Stimulated activated CD4-positive, alpha-beta T cell treated with anti-CD3 and anti-CD28 coated beads, Interleukin-1b, Interleukin-23, amount 100 ng/mL, for 24 hours (primary cell): ENCODE measurements at regions not wholly inside any gene's neighbourhood (a gene's known extent, or its start where the extent isn't known, plus 50 kb on each side); places are given as distances from the start of the nearest gene placed in this dataset.

ENCODE experiments used
- DNase-seq, 4 experiments: peaks; one replicate each; pipeline ENCODE4 v3.0.0-alpha.2; 2020; ENCODE audit warnings: low read depth in 4 of 4, low spot score in 1 of 4

DNA sequence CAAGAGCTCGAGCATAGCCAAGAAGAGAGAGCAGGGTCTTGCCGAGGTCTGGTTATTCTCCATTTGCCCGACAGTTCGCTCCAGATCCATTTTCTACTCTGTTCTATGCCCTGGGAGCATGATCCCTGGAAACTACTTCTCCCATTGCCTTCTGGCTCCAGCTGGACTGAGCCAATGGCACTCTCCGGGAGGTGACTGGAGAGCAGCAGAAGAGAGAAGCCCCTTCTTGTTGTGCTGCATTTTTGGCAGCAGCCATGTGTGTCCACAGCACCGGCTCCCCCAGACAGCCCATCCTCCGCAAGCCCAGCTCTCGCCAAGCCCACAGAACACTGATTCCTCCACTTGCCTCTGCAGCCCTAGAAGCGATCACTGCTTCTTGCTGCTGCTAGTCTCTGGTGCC is 345.5 kb downstream of the TNS1 start:
- DNase-seq: no peak

DNA sequence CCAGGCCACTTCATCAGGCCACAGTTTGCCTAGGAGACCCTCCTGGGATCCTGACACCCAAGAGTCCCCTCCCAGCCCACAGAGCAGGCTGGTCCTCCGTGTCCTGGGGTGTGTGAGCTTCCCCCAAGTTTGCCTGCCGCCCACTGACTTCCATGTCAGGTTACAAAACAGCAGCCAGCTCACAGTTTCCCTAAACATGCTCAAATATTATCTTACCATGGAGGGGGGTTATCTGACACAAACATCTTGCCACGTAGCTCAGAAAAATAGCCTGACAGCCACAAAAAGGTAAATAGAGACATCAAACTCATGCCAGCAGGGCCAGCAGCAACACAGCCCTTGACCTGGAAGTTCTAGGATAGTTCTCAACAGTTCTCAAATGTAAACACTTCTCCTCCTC is 346.5 kb downstream of the TNS1 start:
- DNase-seq: no peak

DNA sequence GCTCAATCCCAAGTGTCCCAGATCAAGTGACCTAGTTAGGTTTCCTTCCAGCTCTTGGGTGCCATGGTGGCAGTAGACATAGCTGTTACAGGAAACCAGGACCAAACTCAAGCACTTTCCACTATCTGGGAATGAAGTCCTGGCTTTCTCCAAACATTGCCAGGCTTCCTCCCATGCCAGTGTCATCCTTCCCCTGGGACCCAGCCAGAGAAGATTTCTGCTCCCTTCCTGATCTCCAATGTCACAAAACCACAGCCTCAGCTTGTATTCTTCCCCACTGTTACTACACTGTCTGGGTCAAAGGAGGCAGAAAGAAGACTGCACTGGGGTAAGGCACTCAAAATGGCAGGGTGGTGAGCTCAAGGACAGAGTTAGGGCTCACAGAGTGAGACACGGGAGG is 347.1 kb downstream of the TNS1 start:
- no peak for DNase-seq

DNA sequence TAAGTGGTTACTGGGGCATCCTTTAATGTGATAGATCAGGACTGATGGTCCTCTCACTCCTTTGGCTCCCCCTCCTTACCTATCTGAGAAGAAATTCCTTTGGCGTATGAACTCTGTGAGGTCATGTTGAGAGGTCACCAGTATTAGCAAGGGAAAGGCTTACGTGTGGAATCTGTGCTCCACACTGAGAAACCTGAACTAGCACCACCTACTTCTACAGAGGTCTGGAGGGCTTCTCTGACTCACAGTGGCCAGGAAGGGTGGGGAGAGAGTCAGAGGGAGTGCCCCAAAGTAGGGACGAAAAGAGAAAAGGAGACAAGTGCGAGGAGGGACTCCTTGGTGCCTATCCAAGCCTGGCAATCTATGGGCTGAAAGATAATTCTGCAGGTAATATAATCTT is 348.6 kb downstream of the TNS1 start:
- DNase-seq: no peak

DNA sequence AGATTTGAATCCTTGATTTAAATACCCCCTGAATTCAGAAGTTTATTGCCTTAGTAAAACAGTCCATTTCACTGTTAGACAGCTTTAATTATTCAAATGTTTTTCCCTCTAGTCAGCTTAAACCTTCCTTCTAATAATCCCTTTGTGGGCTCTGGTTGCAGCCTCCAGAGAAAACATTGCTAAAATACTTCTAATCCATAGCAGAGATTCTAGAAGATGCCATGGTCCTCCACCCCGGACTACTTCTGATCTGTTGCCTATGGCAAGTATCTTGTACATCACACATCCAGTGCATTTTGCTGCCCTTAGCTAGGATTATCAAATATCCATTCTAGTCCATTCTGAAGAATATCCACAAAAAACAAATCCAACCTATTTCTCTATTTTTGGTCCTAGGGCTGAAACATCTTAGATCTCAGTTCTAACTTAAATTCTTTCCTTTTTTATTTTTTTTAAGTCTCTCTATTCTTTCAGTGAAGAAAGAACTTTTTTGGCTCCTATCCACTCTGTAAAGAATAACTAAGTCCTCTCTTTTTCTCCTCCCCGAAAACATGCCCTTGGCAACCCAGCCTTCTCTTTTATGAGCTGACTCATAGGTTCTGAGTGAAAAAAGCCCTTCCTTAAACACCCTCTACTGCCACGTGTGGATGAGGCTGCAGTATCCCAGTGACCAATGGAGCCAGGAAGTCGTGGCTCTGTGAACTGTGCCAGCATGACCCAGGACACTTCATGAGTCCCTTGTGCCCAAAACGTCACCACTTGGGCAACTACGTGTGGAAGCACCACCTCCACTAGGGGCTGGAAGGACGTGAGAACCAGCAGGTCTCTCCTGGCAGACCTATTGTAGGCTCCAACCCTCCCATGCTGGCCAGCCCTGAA is 349.8 kb downstream of the TNS1 start:
- no peak for DNase-seq

DNA sequence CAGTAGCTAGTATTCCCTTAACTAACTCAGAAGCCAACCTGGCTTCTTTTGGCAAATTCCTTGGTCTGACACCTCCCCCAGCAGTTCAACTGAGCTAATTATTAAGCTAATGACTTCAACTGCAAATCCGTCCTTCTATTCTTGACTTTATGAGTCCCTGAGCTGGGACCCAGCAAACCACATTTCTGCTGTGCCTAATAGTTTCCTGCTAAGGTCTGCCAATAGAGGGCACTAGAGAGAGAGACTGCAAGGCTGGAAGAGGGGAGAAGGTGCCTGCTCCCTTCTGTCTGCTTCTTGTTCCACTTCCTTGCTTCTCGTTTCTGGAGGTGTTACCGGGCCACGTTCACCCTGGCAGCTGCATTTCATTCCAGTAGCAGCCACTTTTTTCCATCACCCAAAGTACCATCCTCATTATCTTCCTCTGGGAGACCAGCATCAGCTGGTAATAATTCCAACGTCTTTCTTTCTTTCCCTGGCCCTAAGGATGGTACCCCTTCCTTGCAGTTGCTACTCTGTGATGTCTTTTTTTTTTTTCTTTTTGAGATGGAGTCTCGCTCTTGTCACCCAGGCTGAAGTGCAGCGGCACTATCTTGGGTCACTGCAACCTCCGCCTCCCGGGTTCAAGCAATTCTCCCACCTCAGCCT is 352.0 kb downstream of the TNS1 start:
- no peak for DNase-seq

DNA sequence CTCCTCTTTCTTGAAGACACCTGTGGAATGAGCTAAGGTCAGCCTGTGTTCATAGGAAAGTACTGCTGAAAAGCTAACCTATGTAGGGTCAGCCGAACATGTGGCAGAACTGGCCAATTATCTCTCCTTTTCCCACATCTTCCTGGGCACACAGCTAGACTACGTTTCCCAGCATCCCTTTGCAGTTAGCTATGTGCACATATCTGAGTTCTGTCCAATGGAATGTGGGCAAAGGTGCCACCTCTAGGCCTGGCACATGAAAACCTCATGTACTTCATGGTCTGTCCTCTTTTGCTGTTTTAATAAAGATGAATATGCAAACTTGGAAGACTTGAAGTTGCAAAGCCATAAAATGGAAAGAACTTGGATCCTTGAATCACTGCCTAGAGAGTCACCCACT is 352.6 kb downstream of the TNS1 start:
- no peak for DNase-seq

DNA sequence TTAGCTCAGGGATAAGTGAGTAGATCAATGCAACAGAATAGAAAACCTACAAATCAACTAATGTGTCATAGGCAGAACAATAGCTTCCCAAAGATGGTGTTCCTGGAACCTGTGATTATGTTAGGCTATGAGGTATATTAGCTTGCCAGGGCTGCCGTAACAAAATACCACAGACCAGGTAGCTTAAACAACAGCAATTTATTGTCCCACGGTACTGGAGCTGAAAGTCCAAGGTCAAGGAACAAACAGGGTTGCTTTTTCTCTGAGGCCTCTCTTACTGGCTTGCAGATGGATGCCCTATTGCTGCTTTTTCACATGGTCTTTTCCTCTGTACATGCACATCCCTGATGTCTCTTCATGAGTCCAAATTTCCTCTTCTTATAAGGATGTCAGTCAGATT is 354.9 kb downstream of the TNS1 start:
- DNase-seq: no peak

DNA sequence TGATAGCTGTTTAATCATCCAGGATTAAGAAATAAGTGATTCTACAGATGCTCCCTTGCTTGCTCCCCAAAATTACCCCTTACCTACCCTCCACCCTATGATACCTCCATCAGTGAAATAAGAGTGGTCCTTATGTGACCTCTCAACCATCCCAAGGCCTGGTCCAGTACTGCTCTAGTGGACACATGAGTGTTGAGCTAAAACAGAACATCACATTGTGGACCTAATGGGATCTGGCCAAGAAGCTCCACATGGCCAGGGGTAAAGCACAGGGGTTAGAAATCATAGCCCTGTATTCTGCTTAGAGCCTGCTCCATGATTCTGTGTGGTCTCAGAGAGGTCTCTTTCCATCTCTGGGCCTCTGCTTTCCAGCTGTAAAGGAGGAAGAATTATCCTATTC is 355.6 kb downstream of the TNS1 start:
- DNase-seq: no peak

DNA sequence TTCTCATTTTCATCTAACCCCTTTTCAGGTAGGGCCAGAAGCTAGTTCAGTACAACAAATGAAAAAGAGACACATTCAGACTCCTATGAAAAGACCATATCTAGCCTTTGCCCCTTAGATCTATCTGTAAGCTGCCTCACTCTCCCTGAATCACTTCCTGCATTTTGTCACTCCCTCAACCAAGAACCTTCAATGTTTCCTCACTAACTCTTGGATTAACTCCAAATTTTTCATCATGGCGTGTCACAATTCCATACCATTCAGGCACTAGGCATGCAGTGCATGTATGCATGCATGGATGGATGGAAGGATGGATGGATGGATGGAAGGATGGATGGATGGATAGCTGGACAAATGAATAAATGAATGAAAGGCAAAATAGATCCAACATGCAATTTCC is 356.9 kb downstream of the TNS1 start:
- no peak for DNase-seq

DNA sequence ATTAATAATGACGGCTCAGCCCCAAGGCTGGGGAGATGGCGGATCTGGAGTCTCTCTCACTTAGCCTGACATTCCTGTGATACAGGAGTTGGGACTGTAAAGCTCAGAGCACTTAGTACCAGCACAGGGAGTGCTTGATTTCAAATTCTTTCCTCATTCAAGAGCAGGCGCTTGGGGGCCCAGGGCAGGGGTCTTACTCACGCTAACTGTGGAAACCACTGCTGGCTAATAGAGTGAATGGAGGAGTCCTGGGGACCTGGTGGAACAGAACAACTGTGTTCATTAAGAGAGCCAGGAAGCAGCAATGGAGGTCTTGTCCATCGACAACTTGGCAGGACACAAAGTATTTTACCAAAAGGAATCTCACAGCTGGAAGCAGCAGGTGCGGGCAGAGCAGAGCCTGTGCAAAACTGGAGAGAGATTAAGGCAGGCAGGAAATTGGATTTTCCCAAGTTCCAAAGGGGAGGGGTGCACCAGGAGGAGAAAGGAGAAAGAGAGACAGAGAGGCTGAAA is 358.9 kb downstream of the TNS1 start:
- no peak for DNase-seq

DNA sequence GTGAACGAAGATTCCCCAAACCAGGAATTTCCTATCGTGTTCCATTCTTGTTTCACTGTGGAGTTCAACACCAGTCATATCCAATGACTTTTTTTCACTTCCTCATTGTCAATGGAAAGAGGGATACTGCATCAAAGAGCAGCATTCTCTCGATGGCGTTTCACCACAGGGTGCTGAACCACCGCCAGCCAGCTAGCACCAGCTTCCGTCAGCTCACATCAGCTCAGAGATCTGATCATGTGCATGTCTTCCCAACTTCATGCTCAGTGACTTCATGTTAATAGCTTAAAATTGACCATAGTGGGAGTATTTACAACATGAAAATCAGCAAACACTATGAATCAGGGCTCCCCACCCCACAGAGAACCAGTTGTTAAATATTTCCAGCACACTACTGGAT is 359.9 kb downstream of the TNS1 start:
- DNase-seq: no peak

DNA sequence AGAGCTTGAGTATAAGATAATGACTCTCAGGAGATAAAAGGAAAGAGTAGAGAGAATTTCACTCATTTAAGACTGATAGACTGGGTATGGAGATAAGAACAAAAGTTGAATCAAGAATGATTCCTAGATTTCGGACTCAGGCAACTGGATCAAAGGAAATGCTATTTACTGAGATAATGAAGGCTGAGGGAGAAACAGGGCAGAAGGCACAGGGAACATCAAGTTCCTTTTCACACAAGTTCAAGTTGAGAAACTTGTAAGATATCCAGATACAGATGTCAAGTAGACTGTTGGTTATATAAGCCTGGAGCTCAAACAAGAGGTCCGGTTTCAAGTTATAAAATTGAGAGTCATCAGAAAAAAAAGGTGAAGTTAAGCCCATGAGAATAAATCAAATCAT is 360.8 kb downstream of the TNS1 start:
- no peak for DNase-seq

DNA sequence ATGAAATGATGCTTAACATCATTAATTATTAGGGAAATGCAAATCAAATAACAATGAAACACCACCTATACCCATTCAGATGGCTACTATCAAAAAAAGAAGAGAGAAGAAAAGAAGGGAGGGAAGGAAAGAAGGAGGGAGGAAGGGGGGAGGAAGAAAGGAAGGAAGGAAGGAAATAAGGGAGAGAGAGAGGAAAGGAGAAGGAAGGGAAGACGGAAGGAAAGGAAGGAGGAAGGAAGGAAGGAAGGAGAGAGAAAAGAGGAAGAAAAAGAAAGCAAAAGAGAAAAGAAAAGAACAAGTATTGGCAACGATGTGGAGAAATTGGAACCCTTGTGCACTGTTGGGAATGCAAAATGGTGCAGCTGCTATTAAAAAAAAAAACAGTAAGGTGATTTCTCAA is 363.3 kb downstream of the TNS1 start:
- no peak for DNase-seq

DNA sequence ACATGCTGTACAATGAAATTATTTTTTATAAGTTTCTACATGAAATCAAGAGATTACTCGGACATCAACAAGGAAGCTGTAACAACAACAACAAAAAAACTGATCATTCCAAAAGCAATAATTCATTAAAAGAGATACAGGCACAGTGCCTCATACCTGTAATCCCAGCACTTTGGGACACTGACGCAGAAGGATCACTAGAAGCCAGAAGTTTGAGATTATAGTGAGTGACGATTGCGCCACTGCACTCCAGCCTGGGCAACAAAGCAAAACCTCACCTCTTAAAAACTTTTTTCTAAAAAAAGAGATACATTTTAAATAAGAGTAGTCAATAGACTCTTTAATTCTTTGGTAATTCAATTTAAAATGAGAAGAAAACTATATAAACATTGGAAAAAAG is 364.3 kb downstream of the TNS1 start:
- no peak for DNase-seq

DNA sequence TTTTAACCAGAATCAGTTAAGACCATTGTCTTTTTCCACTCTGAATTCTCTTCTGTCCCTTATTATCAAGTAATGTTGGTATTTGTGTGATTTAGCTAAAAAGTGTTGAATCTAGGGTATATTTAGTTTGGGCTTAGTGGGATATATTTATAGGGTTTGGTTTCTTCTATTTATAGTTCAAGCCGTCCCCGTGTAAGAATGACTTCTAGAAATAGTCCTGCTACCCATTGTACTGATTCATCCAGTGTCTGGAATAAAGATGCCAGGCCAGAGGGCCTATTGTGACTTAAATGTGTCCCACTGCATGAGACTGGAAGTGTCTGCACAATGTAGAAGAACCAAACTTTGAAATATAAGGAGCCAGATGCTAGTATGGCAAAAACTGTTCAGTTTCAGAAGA is 364.8 kb downstream of the TNS1 start:
- no peak for DNase-seq

DNA sequence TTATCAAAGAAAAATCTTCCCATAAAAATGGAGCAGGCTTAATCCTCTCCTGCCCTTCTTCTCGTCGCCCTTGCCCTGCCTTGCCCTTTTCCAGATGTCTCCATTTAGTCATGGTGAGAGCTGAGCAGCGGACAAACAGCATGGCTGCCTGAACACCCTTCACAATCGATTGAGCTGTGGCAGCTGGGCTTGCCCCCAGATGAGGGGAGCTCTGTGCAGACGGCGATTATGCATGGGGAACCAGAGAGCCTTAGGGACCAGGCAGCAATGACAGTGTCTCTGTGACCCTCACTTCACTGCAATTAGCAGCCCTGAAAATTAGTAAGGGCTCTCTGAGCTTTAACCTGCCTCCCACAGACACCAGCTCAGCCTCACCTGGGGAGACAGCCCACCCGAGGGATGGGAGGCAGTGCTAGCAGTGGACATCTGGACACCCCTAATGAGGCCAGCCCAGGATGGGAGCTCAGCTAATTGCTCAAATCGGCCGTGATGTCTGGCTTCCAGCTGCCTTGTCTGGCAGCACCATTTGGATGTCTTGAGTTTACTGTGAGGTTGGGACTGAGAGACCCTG is 365.7 kb downstream of the TNS1 start:
- DNase-seq: no peak

DNA sequence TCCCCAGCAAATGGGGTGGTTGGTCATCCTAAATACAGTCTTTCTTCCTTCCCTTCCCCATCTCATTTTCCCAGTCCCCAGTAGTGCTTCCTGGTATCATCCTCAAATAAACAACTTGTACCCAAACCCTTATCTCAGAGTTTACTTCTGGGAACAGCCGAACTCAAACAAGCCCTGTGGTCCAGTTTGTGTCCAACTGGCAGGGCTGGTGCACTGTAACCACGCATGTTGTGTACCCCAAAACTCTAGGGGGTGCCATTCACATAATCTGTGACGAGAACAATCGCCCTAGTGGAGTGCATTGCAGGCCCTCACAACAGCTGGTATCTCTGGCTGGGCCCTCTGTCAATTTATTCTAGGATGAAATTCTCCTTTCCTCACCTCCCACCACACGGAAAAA is 366.2 kb downstream of the TNS1 start:
- DNase-seq: no peak

DNA sequence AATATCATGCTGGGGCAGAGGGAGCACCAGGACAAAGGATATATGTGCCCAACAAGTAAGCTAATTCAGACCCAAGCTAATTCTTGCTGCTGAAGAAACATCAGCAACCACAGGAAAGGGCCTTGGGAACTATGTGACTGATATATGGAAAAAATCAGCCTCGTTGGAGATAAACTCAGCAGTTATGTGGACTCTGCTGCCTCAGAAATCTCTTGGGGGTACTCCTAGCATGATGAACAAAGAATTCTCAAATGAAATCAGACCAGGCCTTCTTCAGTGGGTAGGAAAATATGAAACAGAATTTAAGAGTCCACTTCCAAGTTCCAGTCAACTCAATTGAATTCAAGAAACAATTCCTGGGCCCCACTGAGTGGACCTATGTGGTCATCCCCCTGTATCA is 367.9 kb downstream of the TNS1 start:
- no peak for DNase-seq

DNA sequence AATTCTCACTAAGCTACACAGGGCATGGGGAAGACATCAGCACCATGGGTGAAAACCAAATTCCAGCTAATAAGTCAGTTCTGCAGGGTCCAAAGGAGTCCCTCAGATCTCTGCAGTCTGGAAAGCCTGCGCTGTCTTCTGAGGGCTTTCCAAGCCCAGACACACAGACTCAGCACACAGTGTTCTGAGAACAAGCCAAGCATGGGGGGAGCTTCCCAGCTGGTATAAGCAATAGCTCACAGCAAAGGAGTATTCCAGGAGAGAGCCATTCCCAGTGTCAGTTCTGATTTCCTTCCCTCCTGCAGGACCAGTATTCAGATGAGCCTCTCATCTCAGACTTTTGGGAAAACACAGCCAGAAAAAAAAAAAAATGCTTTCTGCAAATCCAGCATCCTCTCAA is 370.8 kb downstream of the TNS1 start:
- no peak for DNase-seq

DNA sequence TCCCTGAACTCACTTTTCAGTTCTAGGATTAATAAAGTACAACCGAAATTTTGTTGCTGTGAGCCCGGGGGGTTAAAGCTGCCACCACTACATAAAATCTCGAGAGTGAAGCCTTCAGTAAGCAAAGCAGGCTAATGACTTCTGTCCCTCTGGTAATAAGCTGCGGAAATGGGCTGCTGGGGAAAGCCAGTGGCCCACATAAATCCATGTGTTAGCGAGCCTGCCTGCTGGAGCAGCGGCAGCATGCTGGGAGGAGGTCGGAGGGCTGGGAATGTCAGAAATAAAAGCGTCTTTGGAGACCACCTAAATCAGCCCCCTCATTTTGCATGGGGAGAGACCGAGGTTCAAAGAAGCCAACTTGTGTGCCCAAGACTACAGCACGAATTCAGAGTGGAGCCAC is 371.7 kb downstream of the TNS1 start:
- DNase-seq: no peak

DNA sequence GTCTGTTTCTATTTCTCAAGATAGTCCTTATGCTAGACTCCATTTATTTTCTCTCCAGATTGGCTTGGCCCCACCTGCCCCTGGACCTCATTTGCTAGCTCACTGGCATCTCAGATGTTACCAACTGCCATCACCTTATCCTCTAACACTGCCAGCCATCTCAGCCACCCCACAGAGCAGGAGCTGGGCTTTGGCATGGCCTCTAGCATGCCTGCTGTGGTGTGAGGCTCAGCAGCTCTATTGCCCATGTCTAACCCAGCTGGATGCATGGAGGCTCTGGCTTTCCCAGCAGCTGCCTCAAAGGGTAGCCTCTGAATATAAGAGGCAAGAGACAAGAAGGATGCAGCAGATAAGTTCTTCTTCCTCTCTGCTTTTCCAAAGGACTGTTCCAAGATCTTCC is 373.4 kb downstream of the TNS1 start:
- DNase-seq: no peak
